Activated CD4-positive, alpha-beta T cell treated with anti-CD3 and anti-CD28 coated beads for 48 hours (primary cell): ENCODE measurements at regions not wholly inside any gene's neighbourhood (a gene's known extent, or its start where the extent isn't known, plus 50 kb on each side); places are given as distances from the start of the nearest gene placed in this dataset.
"Not testable (repeated sequence)": the region's sequence is repeated elsewhere in the genome, so short reads cannot be mapped to it uniquely, and the experiment has no call there.

ENCODE experiments used
- DNase-seq: peaks from one replicate; pipeline ENCODE4 v3.0.0-alpha.2; 2020

- DNase-seq, result no peak
These were observed 138.9 kb upstream of the USP29 start for GRCh38 chr19:56980906-56981305.

GRCh38 chr19:56981440-56981839 is 138.3 kb upstream of the USP29 start:
- DNase-seq, result not testable (repeated sequence)

- DNase-seq, result no peak
These were observed 136.6 kb upstream of the USP29 start for GRCh38 chr19:56983171-56983570.

GRCh38 chr19:56983804-56984203 is 136.0 kb upstream of the USP29 start:
- DNase-seq, result no peak

GRCh38 chr19:56986386-56986785 is 133.4 kb upstream of the USP29 start:
- no peak for DNase-seq

- DNase-seq, result no peak
These were observed 132.6 kb upstream of the USP29 start for GRCh38 chr19:56987184-56987583.

- DNase-seq, result no peak
These were observed 131.5 kb upstream of the USP29 start for GRCh38 chr19:56988299-56988698.

GRCh38 chr19:56991912-56992311 is 127.9 kb upstream of the USP29 start:
- no peak for DNase-seq

- DNase-seq, result no peak
These were observed 125.9 kb upstream of the USP29 start for GRCh38 chr19:56993851-56994250.

GRCh38 chr19:56994251-56995017 is 125.4 kb upstream of the USP29 start:
- DNase-seq, result no peak

- no peak for DNase-seq
These were observed 124.5 kb upstream of the USP29 start for GRCh38 chr19:56995303-56995702.

- no peak for DNase-seq
These were observed 117.6 kb upstream of the USP29 start for GRCh38 chr19:57002195-57002601.

GRCh38 chr19:57002710-57003109 is 117.1 kb upstream of the USP29 start:
- DNase-seq, result no peak

GRCh38 chr19:57004418-57004817 is 115.4 kb upstream of the USP29 start:
- DNase-seq, result no peak

- no peak for DNase-seq
These were observed 111.4 kb upstream of the USP29 start for GRCh38 chr19:57008432-57008831.

GRCh38 chr19:57010541-57010940 is 109.2 kb upstream of the USP29 start:
- no peak for DNase-seq

GRCh38 chr19:57016076-57016475 is 103.7 kb upstream of the USP29 start:
- DNase-seq, result no peak

- DNase-seq, result no peak
These were observed 103.3 kb upstream of the USP29 start for GRCh38 chr19:57016491-57016890.

- DNase-seq, result no peak
These were observed 94.3 kb upstream of the USP29 start for GRCh38 chr19:57025491-57025890.

GRCh38 chr19:57026476-57026875 is 93.3 kb upstream of the USP29 start:
- no peak for DNase-seq

GRCh38 chr19:57027360-57027759 is 92.4 kb upstream of the USP29 start:
- DNase-seq, result no peak

GRCh38 chr19:57028804-57029525 is 90.8 kb upstream of the USP29 start:
- no peak for DNase-seq

- no peak for DNase-seq
These were observed 88.7 kb upstream of the USP29 start for GRCh38 chr19:57031106-57031505.

GRCh38 chr19:57033576-57033975 is 86.2 kb upstream of the USP29 start:
- DNase-seq, result no peak

- no peak for DNase-seq
These were observed 85.2 kb upstream of the USP29 start for GRCh38 chr19:57034544-57034943.
